OCI-LY7 (cell line): ENCODE measurements at regions not wholly inside any gene's neighbourhood (a gene's known extent, or its start where the extent isn't known, plus 50 kb on each side); places are given as distances from the start of the nearest gene placed in this dataset.

Experiments used
- BruUV-seq: library from RNA; stranded (reverse); fragments of 400-500 nt; replicated peaks from 2 replicates; lab custom pipeline; 2021; lab: Mats Ljungman, UMichigan
- CTCF ChIA-PET: fragments of 300-600 bp; sonication (Branson Sonifier 250); formaldehyde crosslinking; loops from one replicate; lab custom pipeline; 2022; ENCODE audit warnings: antibody characterized with exemption; ENCODE audit not compliant: unreplicated experiment; lab: Charles Lee
- POLR2A ChIA-PET: fragments of 300-600 bp; sonication (Branson Sonifier 250); formaldehyde crosslinking; loops from one replicate; lab custom pipeline; 2022; ENCODE audit warnings: antibody characterized with exemption; lab: Charles Lee
- DNase-seq: peaks from one replicate; pipeline ENCODE4 v3.0.0-alpha.2; 2015; ENCODE audit warnings: low spot score
- H2AFZ ChIP-seq: fragments of 200-600 bp; sonication (generic), shearing (Covaris generic); 2 replicates; pipeline ENCODE4 v1.6.1; 2014; ENCODE audit warnings: mild to moderate bottlenecking, antibody characterized with exemption, low read length, moderate library complexity
- H3K27ac ChIP-seq: fragments of 200-600 bp; sonication (generic); 2 replicates; pipeline ENCODE4 v1.5.1; 2014; ENCODE audit warnings: mixed run types, low read depth, mild to moderate bottlenecking, moderate library complexity, low read length, inconsistent platforms; ENCODE audit not compliant: poor library complexity, severe bottlenecking
- H3K36me3 ChIP-seq: fragments of 200-600 bp; sonication (generic); 2 replicates; pipeline ENCODE4 v1.6.1; 2014; ENCODE audit warnings: mild to moderate bottlenecking, antibody characterized with exemption, low read length, moderate library complexity, mixed read lengths; ENCODE audit not compliant: insufficient read depth
- H3K4me1 ChIP-seq: fragments of 200-600 bp; sonication (generic); 2 replicates; pipeline ENCODE4 v1.5.1; 2014; ENCODE audit warnings: mild to moderate bottlenecking, low read length; ENCODE audit not compliant: insufficient read depth, poor library complexity, severe bottlenecking
- H3K4me2 ChIP-seq: fragments of 200-600 bp; sonication (generic); 2 replicates; pipeline ENCODE4 v1.6.1; 2014; ENCODE audit warnings: mild to moderate bottlenecking, low read length
- H3K4me3 ChIP-seq: fragments of 200-600 bp; sonication (generic); 2 replicates; pipeline ENCODE4 v1.5.1; 2014; ENCODE audit warnings: mild to moderate bottlenecking, low read depth, low read length; ENCODE audit not compliant: poor library complexity, severe bottlenecking
- H3K79me2 ChIP-seq: fragments of 200-600 bp; sonication (generic); 2 replicates; pipeline ENCODE4 v1.6.1; 2016; ENCODE audit warnings: low read depth, mild to moderate bottlenecking, low read length, moderate library complexity, mixed read lengths; ENCODE audit not compliant: insufficient read depth
- H3K9me2 ChIP-seq: fragments of 200-600 bp; sonication (generic); 2 replicates; pipeline ENCODE4 v1.6.1; 2016; ENCODE audit warnings: mild to moderate bottlenecking, low read length, mixed read lengths; ENCODE audit not compliant: insufficient read depth
- H3K9me3 ChIP-seq: fragments of 200-600 bp; sonication (generic); 2 replicates; pipeline ENCODE4 v1.6.1; 2014; ENCODE audit warnings: mild to moderate bottlenecking, mixed run types, low read length, mixed read lengths
- H4K20me1 ChIP-seq: fragments of 200-600 bp; sonication (generic); 2 replicates; pipeline ENCODE4 v1.6.1; 2014; ENCODE audit warnings: mild to moderate bottlenecking, antibody characterized with exemption, low read length, moderate library complexity, mixed read lengths; ENCODE audit not compliant: insufficient read depth
- CTCF ChIP-seq: fragments of 200-600 bp; sonication (generic); conservative IDR thresholded peaks from 2 replicates; pipeline ENCODE4 v1.5.1; 2014; ENCODE audit warnings: mild to moderate bottlenecking, antibody characterized with exemption, low read length, moderate library complexity, mixed read lengths
- EZH2phosphoT487 ChIP-seq: fragments of 200-600 bp; sonication (generic); IDR thresholded peaks from 2 replicates; pipeline ENCODE4 v1.6.1; 2018; ENCODE audit warnings: low read depth, borderline replicate concordance, mild to moderate bottlenecking, mixed run types, antibody characterized with exemption, low read length, moderate library complexity, mixed read lengths
- intact Hi-C: fragments of 100-400 bp; cut with micrococcal nuclease; formaldehyde crosslinking; loops from one replicate; pipeline ENCODE4 v1.10.0; 2022; ENCODE audit not compliant: unreplicated experiment

- BruUV-seq: no TSS peak
- no peak for TF ChIP-seq CTCF
- TF ChIP-seq EZH2phosphoT487: no peak
- no peak overlapping the region for H3K4me2 ChIP-seq
- no peaks in the 10 kb centered on the region for H3K9me3 ChIP-seq
- intact Hi-C loops: no loop called here
- no peaks in the 10 kb centered on the region for H3K79me2 ChIP-seq
- H3K4me3 ChIP-seq: no peak overlapping the region
- ChIA-PET POLR2A (no interaction called here), CTCF (no interaction called here)
- H3K9me2 ChIP-seq: no peaks in the 10 kb centered on the region
- no peak overlapping the region for H2AFZ ChIP-seq
- H4K20me1 ChIP-seq: no peaks in the 10 kb centered on the region
- H3K4me1 ChIP-seq: no peaks in the 10 kb centered on the region
- no peaks in the 10 kb centered on the region for H3K36me3 ChIP-seq
- no peak for DNase-seq
- no peak overlapping the region for H3K27ac ChIP-seq
These were observed 190.2 kb upstream of the LRRC7 start for GRCh38 chr1:69377507-69377906.

- ChIA-PET POLR2A (interaction anchor here (0.6 kb wide), 1 partner anchor 1203 kb away, joined by 3 read pairs; no protein-coding TSS in a partner anchor), CTCF (no interaction called here)
- no peaks in the 10 kb centered on the region; the same call in 1 of the 2 replicates for H3K9me2 ChIP-seq
These were observed 179.7 kb upstream of the LRRC7 start for GRCh38 chr1:69388044-69388443.

More at GRCh38 chr1:69388044-69388443, 179.7 kb upstream of the LRRC7 start:
- TF ChIP-seq CTCF (no peak), EZH2phosphoT487 (no peak)
- Histone ChIP-seq H3K36me3 (no peaks in the 10 kb centered on the region), H3K4me2 (no peak overlapping the region), H3K27ac (no peak overlapping the region), H3K79me2 (no peaks in the 10 kb centered on the region), H4K20me1 (no peaks in the 10 kb centered on the region), H3K4me1 (no peaks in the 10 kb centered on the region), H2AFZ (no peak overlapping the region), H3K9me3 (no peaks in the 10 kb centered on the region), H3K4me3 (no peak overlapping the region)
- DNase-seq: no peak
- no TSS peak for BruUV-seq
- intact Hi-C loops: no loop called here
